D341Med (cell line): ENCODE measurements at regions not wholly inside any gene's neighbourhood (a gene's known extent, or its start where the extent isn't known, plus 50 kb on each side); places are given as distances from the start of the nearest gene placed in this dataset.
A peak's percentile ranks its signal among the peaks of the same experiment; 100 is the strongest.
"Not testable (repeated sequence)": the region's sequence is repeated elsewhere in the genome, so short reads cannot be mapped to it uniquely, and the experiment has no call there.

ENCODE experiments used
- DNase-seq: peaks from one replicate; pipeline ENCODE4 v3.0.0; 2012; ENCODE audit warnings: low spot score

GRCh38 chr1:149700220-149700619 lies 82.3 kb upstream of the FCGR1A start:
- DNase-seq: not testable (repeated sequence)

DNA sequence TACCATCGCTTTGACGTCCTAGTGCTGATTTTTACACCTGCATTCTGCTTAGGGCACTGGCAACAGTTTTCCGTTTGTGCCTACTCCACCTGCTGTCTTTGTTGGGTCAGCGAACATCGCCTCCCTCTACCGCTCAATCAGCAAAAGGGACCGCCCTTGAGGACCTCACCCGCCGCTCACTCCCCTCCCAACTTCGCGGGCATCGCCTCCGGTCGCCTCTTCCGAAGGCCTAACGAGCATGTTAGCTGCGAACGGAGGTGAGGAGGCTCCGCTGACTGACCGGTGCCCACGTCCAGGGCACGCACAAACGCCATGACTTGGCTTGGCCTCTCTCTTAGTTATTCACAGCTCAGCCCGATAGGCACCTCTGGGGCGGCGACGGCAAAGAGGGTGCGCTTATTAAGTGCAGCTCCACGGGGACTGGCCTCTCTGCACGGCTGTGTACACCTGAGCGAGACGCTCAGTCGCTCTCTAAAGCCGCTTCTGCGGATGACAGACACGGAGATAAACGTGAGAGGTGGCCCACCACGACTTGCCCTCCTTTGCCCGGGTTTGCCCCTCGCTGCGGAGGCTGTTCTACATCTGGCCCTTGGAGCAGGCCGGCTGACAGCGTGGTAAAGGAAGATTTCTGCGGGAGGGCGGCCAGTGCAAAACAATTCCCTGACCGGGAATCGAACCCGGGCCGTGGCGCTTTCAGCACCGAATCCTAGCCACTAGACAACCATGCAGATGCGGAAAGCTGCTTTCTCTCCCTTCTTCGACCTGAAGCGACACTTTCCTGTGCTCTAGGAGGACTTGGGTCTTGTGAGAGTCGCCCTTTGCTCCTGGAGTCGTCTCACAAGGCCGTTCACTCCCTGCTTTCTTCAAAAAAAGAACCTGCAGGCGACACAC lies 81.6 kb upstream of the FCGR1A start:
- DNase-seq: not testable (repeated sequence)

DNA sequence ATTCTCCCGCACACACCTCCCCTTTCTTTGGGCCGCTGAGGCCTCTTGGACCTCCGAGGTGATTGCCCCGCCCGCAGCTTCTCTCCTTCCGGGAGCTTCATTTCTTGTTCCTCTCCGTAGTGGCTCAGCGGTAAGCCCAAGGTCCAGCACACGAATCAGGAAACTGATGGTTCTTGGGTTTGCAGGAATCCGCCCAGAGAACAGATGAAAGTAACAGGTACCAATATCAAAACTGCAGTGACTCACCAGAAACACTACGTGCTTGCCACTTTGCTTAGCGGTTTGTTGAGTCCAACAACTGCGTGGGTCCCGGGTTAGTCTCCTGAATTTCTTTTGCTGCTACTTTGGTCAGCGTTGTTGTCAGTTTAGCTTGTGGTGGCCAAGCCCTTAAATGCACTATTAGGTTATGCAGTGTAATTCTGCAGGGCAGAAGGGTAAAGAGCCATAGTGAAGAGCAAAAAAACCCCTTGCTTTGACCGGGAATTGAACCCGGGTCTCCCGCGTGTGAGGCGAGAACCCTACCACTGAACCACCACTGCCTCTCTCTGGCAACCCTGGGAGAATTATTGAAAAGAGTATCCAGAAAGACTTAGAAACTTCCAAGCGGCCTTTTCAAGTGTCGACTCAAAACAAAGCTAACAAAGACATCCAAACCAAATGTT lies 74.2 kb upstream of the FCGR1A start:
- DNase-seq: peak; percentile 65

- DNase-seq: not testable (repeated sequence)
These were observed 70.8 kb upstream of the FCGR1A start for GRCh38 chr1:149711651-149712050.

DNA sequence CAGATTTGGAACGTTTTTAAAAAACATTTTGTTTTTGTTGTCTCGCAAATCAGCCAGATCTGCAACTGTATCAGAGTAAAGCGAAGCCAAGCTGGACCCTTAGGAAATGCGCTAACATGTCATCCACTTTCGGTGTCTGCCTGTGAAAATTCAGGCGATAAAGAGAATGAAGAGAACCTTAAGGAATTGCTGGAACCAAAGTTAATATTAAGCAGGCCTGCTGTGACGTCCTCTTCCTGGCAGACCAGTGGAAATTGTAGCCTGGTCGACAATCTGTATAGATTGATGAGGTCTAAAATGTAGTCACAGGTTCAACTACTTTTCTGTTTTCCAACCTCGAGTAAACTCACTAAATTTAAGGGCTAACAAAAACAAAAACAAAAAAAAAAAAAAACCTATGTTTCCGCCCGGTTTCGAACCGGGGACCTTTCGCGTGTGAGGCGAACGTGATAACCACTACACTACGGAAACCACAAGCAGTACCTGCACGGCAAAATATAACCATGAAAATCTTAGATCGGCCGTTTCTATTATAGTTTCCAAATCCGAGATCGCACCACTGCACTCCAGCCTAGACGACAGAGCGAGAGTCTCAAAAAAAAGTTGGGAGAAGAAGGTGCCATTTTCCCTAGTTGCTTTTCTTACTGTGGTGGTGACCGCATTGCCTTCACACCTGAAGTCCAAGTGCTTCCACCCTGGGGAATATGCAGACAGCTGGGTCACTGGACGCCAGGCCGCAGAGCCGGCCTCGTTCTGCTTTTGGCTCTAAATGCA lies 70.2 kb upstream of the FCGR1A start:
- DNase-seq: peak; percentile 18

GRCh38 chr1:149713513-149713912 lies 69.0 kb upstream of the FCGR1A start:
- not testable (repeated sequence) for DNase-seq

DNA sequence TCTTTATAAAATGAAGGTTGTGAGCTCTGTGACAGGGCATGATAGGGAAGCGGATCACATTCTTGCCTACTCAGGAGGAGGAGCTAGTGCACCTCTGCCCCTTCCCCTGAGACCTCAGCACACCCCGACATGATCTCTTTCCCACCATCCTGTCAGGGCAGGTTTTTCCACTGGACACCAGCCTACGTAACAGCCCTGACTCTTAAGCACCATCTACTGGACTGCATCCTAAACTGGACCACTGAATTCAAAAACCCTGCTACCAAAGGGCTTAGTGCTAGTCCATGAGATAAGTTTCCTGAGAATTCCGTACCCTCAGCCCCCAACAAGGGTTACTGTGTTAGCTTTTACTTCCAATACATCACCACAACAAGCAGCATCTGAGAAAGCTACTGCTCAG lies 68.5 kb upstream of the FCGR1A start:
- not testable (repeated sequence) for DNase-seq

GRCh38 chr1:149724618-149725302 lies 57.7 kb upstream of the FCGR1A start:
- not testable (repeated sequence) for DNase-seq

DNA sequence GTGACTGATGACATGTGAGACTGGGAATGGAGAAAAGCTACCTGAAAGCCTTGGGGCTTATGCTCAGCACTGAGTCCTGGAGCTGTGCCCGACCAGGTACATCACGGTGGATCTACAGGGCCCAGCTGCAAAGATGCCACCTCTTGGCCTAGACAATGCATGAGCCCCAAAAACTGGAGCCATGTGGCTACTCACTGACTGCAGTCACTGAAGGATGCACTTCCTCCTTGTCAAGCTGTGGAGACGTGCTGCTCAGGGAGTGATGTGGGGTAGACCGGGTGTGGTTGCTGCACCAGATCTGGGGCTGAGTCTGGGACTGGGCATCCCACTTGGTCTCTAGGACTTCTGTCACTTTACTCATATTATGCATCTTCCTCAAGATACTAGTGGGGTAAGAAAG lies 55.8 kb upstream of the FCGR1A start:
- DNase-seq: not testable (repeated sequence)

DNA sequence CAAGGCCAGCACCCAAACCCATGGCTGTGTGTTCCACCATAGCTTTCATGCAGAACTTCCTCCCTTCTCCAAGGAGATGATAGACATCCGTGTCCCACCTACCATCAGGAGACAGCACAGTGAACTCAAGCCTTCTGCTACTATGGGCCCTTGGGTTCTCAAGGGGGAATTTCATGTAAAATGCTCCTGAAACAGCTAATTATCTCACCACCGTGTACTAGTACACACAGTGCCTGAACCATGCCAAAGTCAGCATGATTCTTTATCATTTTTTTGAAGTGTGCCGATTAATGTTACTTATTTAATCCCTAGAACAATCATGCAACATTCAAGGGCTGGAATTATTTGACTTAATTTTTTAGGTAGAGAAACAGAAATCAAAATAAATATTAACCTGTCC lies 53.9 kb upstream of the FCGR1A start:
- not testable (repeated sequence) for DNase-seq
